Activated naive CD8-positive, alpha-beta T cell treated with anti-CD3 and anti-CD28 coated beads, Interleukin-2, amount 50 U/mL, for 24 hours (primary cell): ENCODE measurements at regions not wholly inside any gene's neighbourhood (a gene's known extent, or its start where the extent isn't known, plus 50 kb on each side); places are given as distances from the start of the nearest gene placed in this dataset.

Experiments used
- ATAC-seq: fragments of 150-1000 bp; cut with Tn5 transposase; one replicate; pipeline ENCODE4 v1.10.0; 2021
- DNase-seq: peaks from one replicate; pipeline ENCODE4 v3.0.0; 2021
- H3K27ac Mint-ChIP-seq: one replicate; pipeline ENCODE4 v1.8.0; 2021; ENCODE audit warnings: mild to moderate bottlenecking, mixed read lengths
- H3K27me3 Mint-ChIP-seq: one replicate; pipeline ENCODE4 v1.8.0; 2021; ENCODE audit warnings: mixed read lengths
- H3K36me3 Mint-ChIP-seq: one replicate; pipeline ENCODE4 v1.8.0; 2021; ENCODE audit warnings: low read depth, mixed read lengths
- H3K4me1 Mint-ChIP-seq: one replicate; pipeline ENCODE4 v1.8.0; 2021; ENCODE audit warnings: mixed read lengths
- H3K4me3 Mint-ChIP-seq: one replicate; pipeline ENCODE4 v1.8.0; 2021; ENCODE audit warnings: mild to moderate bottlenecking, moderate library complexity, mixed read lengths
- H3K9me3 Mint-ChIP-seq: one replicate; pipeline ENCODE4 v1.8.0; 2021; ENCODE audit warnings: mixed read lengths

DNA sequence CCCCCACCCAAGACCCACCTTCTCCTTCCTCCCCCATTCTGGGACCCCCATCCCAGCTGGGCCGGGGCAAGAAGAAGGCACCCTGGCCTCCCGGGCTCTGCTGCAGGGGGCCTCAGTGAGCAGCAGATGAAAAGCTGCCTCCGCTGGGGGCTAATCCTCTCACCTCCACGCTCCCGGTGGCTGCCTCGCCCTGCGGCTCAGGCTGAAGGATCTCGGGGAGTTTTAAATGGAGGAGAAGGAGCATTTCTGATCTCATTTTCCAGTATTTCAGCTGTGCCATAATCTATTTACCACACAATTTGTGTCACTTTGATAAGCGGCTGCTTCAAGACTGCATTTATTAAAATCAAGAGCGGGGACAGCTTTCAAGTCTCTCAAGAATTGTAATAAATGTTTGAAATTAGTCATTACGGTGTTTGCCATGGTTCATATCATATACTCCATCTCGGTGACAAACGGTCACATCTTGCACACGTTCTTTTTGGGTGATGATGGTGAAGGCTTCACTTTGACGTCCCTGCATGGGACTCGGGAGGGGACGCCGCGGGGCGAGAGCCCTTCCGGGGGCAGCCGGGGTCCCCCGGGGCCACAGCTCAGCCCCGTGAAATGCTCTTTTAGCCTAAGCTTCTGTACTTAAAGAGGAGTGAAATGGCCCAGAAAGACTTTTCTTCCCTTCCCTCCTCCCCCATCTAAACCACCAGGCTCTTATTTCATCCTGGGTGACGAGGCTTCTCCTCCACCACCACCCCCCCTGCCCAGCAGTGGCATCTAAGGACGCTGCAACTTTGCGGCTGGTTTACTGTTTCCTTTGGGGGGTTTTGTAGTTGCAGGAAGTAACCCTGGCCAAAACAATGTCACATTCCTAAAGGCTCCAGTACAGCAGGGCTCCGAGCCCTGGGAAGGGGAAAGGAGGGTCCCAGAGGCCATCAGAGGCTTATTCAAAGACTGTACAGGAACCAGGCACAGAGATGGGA, 313.1 kb upstream of the TNRC6C start:
- ATAC-seq (peak; percentile 74), DNase-seq (peak; percentile 63)
- Mint-ChIP-seq H3K27me3 (peaks cover 8% of the 10 kb centered on the region), H3K4me3 (peak overlapping the region; percentile 74), H3K36me3 (no peaks in the 10 kb centered on the region), H3K9me3 (no peaks in the 10 kb centered on the region), H3K27ac (peak overlapping the region; percentile 85), H3K4me1 (peaks cover 27% of the 10 kb centered on the region)

DNA sequence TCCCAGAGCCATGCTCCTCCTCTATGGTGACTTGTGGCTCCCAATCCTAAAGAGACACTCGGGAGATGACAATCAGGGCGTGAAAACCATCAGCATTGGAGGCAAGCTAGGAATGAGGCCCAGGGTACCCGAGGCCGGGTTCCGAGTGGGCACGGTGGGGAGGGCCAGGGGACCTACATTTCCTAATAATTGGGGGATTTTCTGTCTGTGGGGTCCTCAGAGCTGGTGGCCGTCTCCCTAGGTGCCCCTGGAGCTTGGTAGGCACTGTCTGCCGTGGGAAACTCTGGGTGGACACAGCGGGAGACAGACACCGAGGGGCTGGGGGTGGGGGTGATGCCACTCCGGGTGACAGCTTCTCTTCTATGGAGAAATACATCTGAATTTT, 312.5 kb upstream of the TNRC6C start:
- H3K36me3 Mint-ChIP-seq, result no peaks in the 10 kb centered on the region
- no peak for DNase-seq
- no peaks in the 10 kb centered on the region for H3K9me3 Mint-ChIP-seq
- peak overlapping the region; percentile 45 for H3K4me3 Mint-ChIP-seq
- peaks cover 1% of the 10 kb centered on the region for H3K27me3 Mint-ChIP-seq
- peak overlapping the region; percentile 85 for H3K27ac Mint-ChIP-seq
- ATAC-seq, result no peak
- peaks cover 27% of the 10 kb centered on the region for H3K4me1 Mint-ChIP-seq

DNA sequence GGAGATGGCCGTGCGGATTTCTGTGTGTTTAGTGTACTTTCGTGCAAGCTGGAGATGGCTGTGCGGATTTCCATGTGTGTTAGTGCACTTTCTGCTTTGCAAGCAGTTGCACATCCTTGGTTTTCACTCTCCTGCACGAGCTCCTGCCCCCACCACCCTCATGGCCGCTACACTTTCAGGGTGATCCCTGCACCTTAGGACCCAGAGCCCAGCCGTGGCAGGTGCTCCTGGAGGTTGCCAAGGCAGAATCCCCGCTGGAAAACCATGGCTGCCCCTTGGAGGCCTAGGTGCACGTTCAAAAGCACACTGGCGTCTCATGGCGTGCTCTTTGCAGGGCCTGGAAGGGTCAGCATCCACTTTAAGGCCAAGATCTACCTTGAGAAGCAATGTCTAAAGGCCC, 311.0 kb upstream of the TNRC6C start:
- ATAC-seq (no peak), DNase-seq (no peak)
- H3K36me3 Mint-ChIP-seq, result no peaks in the 10 kb centered on the region
- peaks cover 27% of the 10 kb centered on the region for H3K4me1 Mint-ChIP-seq
- H3K27me3 Mint-ChIP-seq, result no peaks in the 10 kb centered on the region
- H3K4me3 Mint-ChIP-seq, result no peak overlapping the region
- H3K9me3 Mint-ChIP-seq, result no peaks in the 10 kb centered on the region
- no peak overlapping the region for H3K27ac Mint-ChIP-seq

DNA sequence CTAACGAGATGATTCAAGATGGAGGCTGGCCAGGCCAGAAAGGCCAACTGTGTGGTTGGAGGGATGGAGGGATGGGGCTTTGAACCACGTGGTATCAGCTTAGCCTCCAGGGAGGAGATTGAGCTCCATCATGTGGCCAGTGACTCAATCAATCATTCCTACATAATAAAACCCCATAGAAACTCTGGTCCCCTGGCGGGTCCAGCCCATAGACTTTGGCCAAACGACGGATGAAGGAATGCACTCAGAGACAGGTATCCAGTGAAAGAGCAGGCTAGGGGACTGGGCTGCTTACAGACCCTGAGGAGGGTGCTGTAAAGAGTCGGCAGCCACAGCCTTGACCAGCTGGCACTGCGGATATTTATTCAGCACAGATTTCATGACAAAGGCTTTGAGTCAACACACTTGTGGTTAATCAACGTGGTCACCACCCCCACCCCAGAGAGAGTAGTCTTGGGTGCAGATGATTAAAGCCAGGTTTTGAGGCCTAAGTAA, 308.7 kb upstream of the TNRC6C start:
- Mint-ChIP-seq H3K27me3 (no peaks in the 10 kb centered on the region), H3K36me3 (no peaks in the 10 kb centered on the region), H3K4me1 (peaks cover 23% of the 10 kb centered on the region), H3K9me3 (no peaks in the 10 kb centered on the region), H3K27ac (no peak overlapping the region), H3K4me3 (no peak overlapping the region)
- no peak for ATAC-seq
- no peak for DNase-seq

DNA sequence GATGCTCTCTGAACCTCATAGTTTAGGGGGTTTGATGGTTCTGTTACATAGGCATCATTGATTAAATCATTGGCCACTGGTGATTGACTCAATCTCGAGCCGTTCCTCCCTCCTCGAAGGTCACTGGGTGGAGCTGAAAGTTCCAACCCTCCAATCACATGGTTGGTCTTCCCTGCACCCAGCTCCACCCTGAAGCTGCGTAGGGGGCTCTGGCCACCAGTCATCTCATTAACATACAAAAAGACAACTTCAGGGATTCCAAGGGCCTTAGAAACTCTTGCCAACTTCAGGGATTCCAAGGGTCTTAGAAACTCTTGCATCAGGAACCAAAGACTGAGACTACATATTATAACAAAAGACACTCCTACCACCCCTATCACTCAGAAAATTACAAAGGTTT, 306.5 kb upstream of the TNRC6C start:
- Mint-ChIP-seq H3K27me3 (no peaks in the 10 kb centered on the region), H3K36me3 (no peaks in the 10 kb centered on the region), H3K27ac (no peak overlapping the region), H3K9me3 (no peaks in the 10 kb centered on the region), H3K4me1 (peaks cover 8% of the 10 kb centered on the region), H3K4me3 (no peak overlapping the region)
- DNase-seq (no peak), ATAC-seq (no peak)

DNA sequence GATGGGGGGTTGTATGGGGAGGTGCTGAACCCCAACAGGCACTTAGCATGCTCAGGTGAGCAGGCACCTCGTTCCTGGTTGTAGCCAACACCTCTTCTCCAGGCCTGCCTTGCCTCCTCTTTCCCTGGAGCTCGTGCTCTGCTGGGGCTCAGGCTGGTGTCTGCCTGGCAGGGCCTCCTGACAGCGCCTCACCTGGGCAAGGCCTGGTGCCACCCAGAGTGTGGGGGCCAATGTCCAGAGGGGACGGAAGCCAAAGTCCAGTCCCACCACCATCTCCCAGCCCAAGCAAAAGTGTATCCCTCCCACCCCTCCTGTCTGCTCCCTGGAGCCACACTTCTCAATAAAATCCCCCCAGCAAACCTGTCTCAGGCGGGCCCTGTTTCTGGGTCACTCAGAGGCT, 304.2 kb upstream of the TNRC6C start:
- no peaks in the 10 kb centered on the region for H3K9me3 Mint-ChIP-seq
- no peak overlapping the region for H3K4me3 Mint-ChIP-seq
- no peak overlapping the region for H3K27ac Mint-ChIP-seq
- H3K36me3 Mint-ChIP-seq, result no peaks in the 10 kb centered on the region
- H3K27me3 Mint-ChIP-seq, result peaks cover 3% of the 10 kb centered on the region
- no peak for ATAC-seq
- peaks cover 8% of the 10 kb centered on the region for H3K4me1 Mint-ChIP-seq
- DNase-seq, result no peak

DNA sequence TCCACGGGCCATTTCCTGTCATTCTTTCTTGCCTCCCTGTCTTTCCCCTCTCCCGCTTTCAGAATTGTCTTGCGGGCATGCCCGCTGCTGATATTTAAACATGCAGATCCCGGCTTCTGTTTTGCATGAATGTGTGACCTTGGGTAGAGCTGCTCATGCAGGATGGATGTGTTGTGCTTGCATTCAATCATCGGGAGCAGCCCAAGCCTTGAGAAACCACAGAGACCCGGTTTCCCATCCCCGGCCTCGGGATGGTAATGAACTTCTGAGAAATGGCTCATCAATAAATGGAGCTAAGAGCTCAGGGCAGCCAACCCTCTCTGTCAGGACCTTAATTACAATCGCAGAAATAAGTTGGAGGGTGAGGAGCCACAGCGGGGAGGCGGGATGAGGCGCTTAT, 303.7 kb upstream of the TNRC6C start:
- ATAC-seq (no peak), DNase-seq (no peak)
- peaks cover 3% of the 10 kb centered on the region for H3K27me3 Mint-ChIP-seq
- H3K9me3 Mint-ChIP-seq, result no peaks in the 10 kb centered on the region
- no peaks in the 10 kb centered on the region for H3K36me3 Mint-ChIP-seq
- no peak overlapping the region for H3K4me3 Mint-ChIP-seq
- H3K4me1 Mint-ChIP-seq, result peaks cover 2% of the 10 kb centered on the region
- H3K27ac Mint-ChIP-seq, result no peak overlapping the region

DNA sequence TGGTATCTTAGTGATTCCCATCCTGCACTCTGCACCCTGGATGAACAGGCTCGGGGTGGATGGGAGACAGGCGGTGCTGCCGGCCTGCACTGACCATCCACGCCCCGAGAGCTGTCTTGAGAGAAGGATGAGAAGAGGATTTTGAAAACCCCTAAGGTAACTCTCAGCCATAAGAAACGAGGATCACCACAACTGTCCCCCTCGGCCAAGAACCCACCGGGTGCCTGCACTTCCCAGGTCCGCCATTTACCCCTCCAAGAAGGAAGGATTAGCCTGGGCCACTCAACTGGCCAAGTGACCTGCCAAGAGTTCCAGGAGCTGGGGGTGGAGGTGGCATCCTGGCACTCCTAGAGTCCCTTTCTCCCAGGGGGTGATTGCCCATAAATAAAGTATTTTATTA, 302.4 kb upstream of the TNRC6C start:
- ATAC-seq (no peak), DNase-seq (no peak)
- H3K4me3 Mint-ChIP-seq, result no peak overlapping the region
- H3K9me3 Mint-ChIP-seq, result no peaks in the 10 kb centered on the region
- no peaks in the 10 kb centered on the region for H3K36me3 Mint-ChIP-seq
- no peaks in the 10 kb centered on the region for H3K4me1 Mint-ChIP-seq
- peaks cover 3% of the 10 kb centered on the region for H3K27me3 Mint-ChIP-seq
- H3K27ac Mint-ChIP-seq, result no peak overlapping the region

DNA sequence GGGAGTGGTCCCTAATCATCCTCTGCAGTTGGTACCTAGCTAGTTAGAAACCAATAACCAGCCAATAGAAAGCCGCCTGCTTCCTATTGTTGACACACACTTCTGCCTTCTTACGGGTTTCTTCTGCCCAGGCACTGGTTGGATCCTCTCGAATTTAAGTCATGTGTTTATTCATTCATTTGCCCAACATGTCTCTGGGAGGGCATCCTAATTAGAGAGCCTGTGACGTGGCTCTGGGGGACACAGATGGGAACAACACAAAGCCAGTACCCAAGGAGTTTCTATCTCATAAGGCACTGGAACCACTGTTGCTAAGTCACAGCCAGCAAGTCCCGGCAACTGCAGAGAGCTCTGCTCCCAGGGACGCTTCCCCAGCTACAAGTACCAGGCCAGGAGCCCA, 300.7 kb upstream of the TNRC6C start:
- DNase-seq, result no peak
- Mint-ChIP-seq H3K9me3 (no peaks in the 10 kb centered on the region), H3K27ac (no peak overlapping the region), H3K4me1 (no peaks in the 10 kb centered on the region), H3K36me3 (no peaks in the 10 kb centered on the region), H3K27me3 (peaks cover 3% of the 10 kb centered on the region), H3K4me3 (no peak overlapping the region)
- no peak for ATAC-seq

DNA sequence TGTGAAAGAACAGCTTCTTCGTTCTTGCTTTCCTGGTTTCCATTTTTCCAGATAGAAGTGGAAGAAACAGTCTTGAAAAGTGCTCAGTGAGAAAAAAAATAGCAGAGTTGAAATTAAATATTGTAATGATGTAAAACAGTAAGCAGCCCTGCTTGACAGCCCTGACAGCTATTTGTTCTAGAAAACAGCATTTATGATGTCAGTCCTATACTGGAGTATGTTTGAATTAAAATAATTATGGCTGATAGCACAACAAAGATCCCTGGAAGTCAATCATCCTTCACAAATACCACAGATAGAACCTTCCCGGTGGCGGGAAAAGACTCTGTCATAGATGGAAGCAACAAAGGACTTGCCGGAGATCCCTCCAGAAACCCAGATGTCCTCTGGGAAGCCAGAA, 298.0 kb upstream of the TNRC6C start:
- DNase-seq (no peak), ATAC-seq (no peak)
- H3K27ac Mint-ChIP-seq, result no peak overlapping the region
- no peaks in the 10 kb centered on the region for H3K9me3 Mint-ChIP-seq
- no peaks in the 10 kb centered on the region for H3K4me1 Mint-ChIP-seq
- H3K27me3 Mint-ChIP-seq, result peaks cover 3% of the 10 kb centered on the region
- no peaks in the 10 kb centered on the region for H3K36me3 Mint-ChIP-seq
- H3K4me3 Mint-ChIP-seq, result no peak overlapping the region

DNA sequence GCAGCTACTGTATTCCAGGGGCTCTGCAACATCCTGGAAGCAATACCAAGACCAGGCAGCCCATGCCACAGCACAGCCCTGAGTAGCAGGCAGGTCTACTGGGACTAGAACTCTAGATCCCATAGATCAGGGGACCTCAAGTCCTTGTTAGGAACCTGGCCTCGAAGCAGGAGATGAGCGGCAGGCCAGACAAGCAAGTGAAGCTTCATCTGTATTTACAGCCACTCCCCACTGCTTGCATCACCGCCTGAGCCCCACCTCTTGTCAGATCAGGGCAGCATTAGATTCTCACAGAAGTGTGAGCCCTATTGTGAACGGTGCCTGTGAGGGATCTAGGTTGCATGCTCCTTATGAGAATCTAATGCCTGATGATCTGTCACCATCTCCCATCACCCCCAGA, 295.7 kb upstream of the TNRC6C start:
- peaks cover 21% of the 10 kb centered on the region for H3K4me1 Mint-ChIP-seq
- H3K27ac Mint-ChIP-seq, result no peak overlapping the region
- no peak for DNase-seq
- H3K4me3 Mint-ChIP-seq, result no peak overlapping the region
- no peak for ATAC-seq
- peaks cover 3% of the 10 kb centered on the region for H3K27me3 Mint-ChIP-seq
- peaks cover 8% of the 10 kb centered on the region for H3K36me3 Mint-ChIP-seq
- peaks cover 6% of the 10 kb centered on the region for H3K9me3 Mint-ChIP-seq

DNA sequence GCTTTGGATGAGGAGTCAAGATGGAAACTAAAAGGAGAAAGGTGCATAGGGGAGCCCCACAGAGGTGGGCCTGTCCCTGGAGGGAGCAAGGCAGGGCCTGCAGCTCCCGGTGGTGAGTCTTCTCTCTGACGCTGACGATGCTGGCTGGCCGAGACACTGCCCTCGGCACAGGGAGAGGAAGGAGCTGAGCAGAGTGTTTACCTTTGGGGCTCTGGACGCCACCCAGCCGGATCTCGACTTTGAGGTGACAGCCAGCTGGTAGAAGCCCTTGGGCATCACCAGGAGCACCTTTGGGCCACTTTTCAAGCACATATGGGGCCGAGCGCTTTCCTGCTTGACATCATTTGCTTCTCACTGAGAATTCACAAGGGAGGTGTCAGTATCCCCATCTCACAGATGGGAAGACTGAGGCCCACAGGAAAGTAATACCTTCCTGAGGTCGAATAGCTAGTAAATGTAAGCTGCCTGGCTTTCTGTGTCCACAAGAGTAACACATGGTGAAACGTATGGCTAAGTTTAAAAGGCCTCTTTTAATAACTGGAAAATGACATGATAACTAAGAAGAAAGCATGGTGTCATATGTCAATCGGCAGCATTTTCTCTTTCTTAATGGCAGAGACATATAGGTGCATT, 294.3 kb upstream of the TNRC6C start:
- DNase-seq (no peak), ATAC-seq (no peak)
- Mint-ChIP-seq H3K9me3 (peaks cover 17% of the 10 kb centered on the region), H3K4me3 (no peak overlapping the region), H3K27ac (no peak overlapping the region), H3K4me1 (peaks cover 30% of the 10 kb centered on the region), H3K36me3 (peaks cover 17% of the 10 kb centered on the region), H3K27me3 (no peaks in the 10 kb centered on the region)

DNA sequence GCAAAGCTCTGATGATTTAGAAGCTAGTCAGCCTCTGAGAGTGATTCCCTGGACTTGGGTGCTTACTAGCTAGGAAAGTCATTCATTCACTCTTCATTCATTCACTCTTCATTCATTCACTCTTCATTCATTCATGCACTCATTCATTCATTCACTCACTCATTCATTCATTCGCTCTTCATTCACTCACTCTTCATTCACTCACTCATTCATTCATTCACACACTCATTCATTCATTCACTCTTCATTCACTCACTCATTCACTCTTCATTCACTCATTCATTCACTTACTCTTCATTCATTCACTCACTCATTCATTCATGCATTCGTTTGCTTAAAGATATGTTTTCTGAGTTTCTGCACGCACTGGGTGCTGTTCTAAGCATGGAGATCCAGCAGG, 292.7 kb upstream of the TNRC6C start:
- Mint-ChIP-seq H3K9me3 (peaks cover 17% of the 10 kb centered on the region), H3K27me3 (no peaks in the 10 kb centered on the region), H3K4me3 (peak overlapping the region; percentile 82), H3K27ac (peak overlapping the region; percentile 92), H3K4me1 (peaks cover 35% of the 10 kb centered on the region), H3K36me3 (peaks cover 21% of the 10 kb centered on the region)
- DNase-seq (no peak), ATAC-seq (no peak)

DNA sequence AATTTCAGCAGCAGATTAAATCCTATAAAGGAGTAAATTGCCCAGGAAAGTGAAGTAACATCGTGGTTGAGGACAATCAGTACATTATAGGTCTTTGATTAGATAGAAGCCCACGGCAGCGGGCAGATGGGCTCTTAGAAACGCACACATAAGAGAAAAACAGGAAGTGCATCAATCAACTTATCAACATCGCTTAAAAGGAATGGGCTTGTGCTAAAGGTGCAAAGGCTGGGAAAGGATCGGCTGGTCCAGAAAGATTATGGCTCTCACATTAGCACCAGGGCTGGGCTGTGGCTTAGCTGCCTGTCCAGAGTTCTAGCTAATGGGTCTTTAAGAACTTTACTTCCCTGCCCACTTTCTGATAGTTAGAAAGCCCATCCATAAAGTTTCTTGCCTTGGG, 292.0 kb upstream of the TNRC6C start:
- ATAC-seq (no peak), DNase-seq (no peak)
- peaks cover 21% of the 10 kb centered on the region for H3K36me3 Mint-ChIP-seq
- peak overlapping the region; percentile 82 for H3K4me3 Mint-ChIP-seq
- H3K27ac Mint-ChIP-seq, result peak overlapping the region; percentile 92
- H3K4me1 Mint-ChIP-seq, result peaks cover 35% of the 10 kb centered on the region
- no peaks in the 10 kb centered on the region for H3K27me3 Mint-ChIP-seq
- H3K9me3 Mint-ChIP-seq, result peaks cover 17% of the 10 kb centered on the region

DNA sequence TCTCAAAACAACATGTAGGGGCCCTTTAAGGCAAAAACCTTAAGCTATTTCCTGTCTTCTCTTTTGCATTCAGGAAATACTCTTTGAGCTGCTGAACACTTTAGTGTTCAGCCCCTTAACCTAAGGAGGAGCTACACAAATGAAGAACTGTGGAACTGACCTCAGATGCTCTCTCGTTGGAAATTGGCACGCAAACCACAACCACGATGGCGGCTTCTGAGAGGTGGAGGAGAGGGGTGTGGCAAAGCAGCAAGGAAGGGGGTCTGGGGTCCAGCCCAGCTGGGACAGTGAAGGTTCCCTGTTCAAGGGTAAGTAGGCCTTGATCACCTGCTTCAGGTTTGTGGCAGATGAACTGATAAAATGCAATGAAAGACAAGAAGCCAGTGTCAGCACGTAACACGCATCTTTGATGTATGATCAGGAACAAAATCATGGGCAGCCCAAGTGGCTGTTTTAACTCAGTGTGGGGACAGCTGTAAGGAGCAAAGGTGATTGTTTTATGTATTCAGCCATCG, 291.6 kb upstream of the TNRC6C start:
- H3K4me1 Mint-ChIP-seq, result peaks cover 37% of the 10 kb centered on the region
- ATAC-seq (peak; percentile 88), DNase-seq (peak; percentile 67)
- H3K27ac Mint-ChIP-seq, result peak overlapping the region; percentile 92
- H3K36me3 Mint-ChIP-seq, result peaks cover 21% of the 10 kb centered on the region
- H3K9me3 Mint-ChIP-seq, result peaks cover 17% of the 10 kb centered on the region
- no peaks in the 10 kb centered on the region for H3K27me3 Mint-ChIP-seq
- H3K4me3 Mint-ChIP-seq, result peak overlapping the region; percentile 82
